ENCODE measurements at regions not wholly inside any gene's neighbourhood (a gene's known extent, or its start where the extent isn't known, plus 50 kb on each side); places are given as distances from the start of the nearest gene placed in this dataset.

DNA sequence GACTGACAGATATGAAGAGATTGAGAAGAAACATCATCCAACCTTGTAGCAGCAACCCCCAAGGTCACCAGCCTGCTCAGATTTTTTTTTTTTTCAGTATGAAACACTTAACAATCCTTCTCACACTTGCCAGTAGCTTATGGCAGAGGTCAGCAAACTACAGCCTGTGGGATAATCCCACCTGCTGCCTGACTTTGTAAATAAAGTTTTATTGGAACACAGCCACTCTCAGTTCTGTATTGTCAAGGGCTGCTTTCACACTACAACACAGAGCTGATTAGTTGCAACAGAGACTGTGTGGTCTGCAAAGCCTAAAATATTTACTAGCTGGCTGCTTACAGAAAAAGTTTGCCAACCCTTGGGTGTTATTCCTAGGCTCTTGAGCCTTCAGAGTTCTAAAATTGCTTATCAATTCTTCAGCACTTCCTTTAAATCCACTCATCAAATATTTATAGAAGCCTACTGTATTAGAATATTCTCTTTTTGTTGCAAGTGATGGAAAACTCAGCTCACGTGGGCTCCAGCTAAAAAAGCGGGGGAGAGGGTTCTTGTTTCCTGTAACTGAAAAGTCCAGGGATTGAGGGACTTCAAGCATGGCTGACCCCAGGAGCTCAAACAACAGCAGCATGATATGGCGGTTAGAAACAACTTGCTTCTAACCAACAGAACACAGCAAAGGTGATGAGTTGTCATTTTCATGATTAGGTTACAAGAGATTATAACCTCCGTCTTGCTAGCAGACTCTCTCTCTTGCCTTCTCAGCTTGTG, 246.1 kb downstream of the SHQ1 start:
- no peak overlapping the region for H3K4me3 ChIP-seq
- no peak overlapping the region for H2AFZ ChIP-seq (replicated peaks)
- H3K36me3 ChIP-seq = no peaks in the 10 kb centered on the region
- no peak for TF ChIP-seq EZH2phosphoT487 (IDR thresholded peaks at IDR 0.05)
- Mint-ChIP-seq H3K4me3 (no peak overlapping the region), H3K36me3 (no peaks in the 10 kb centered on the region), H3K27ac (no peak overlapping the region), H3K4me1 (peaks cover 56% of the 10 kb centered on the region), H3K9me3 (no peaks in the 10 kb centered on the region), H3K27me3 (ENCODE audit: insufficient read depth, low read depth) (peaks cover 29% of the 10 kb centered on the region)
- H3K9ac ChIP-seq = no peak overlapping the region
- H3F3A ChIP-seq (ENCODE audit: low read depth) = peaks cover 42% of the 10 kb centered on the region
- no peak overlapping the region for H3K4me2 ChIP-seq
- H3K9me3 ChIP-seq (ENCODE audit: low read depth) = no peaks in the 10 kb centered on the region
- no peak overlapping the region for H3K27ac ChIP-seq
- H3K79me2 ChIP-seq (ENCODE audit: low read depth) = no peaks in the 10 kb centered on the region
- H4K20me1 ChIP-seq (ENCODE audit: low read depth) = no peaks in the 10 kb centered on the region
- H3K27me3 ChIP-seq = no peaks in the 10 kb centered on the region
- peaks cover 39% of the 10 kb centered on the region for H3K4me1 ChIP-seq
- no peak for DNase-seq (ENCODE audit: low spot score)

DNA sequence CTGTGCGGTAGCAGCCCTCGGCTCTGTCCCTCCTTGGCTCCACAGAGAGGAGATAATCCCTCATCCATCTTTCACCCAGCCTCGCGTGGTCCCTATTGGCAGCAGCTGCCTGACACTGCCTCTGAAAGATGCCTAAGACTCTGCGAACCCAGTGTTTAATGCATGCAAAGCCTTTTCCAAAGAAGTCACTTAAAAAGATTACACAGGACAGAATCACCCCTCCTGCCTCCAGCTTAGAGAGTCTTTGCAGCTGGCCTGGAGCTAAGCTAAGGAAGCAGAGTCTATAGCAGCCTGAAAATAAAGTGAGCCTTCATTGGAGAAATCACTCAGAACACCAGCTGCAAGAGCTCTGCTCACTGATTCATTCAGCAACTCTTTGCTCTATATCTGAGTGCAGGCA, 247.2 kb downstream of the SHQ1 start:
- peaks cover 40% of the 10 kb centered on the region for H3K27me3 Mint-ChIP-seq (ENCODE audit: insufficient read depth, low read depth)
- H3K27ac ChIP-seq = peak overlapping the region; percentile 53

DNA sequence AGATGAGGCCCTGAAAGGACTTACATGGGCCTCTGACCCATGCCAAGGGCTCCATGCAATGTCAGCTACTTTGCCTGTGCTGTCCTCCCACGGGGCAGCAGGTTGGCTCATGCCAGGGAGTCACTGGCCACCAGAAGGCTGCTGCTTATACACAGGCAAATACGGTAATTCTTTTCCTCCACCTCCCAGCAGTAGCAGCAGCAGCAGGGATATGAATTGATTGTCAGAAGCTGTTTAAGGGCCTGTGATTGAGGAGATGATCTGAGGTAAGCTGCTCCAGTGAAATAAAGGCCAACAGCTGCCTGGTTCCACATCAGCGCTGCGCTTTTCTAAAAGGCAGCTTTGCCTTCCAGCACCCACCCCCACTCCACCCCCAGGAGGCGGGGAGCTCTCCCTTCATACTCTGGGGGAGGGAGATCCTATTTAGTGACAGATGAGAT, 250.5 kb downstream of the SHQ1 start:
- Histone ChIP-seq H3K4me2 (peak overlapping the region; percentile 71), H4K20me1 (ENCODE audit: low read depth) (no peaks in the 10 kb centered on the region), H3K4me1 (peaks cover 66% of the 10 kb centered on the region), H3K9ac (no peak overlapping the region), H3K9me3 (ENCODE audit: low read depth) (no peaks in the 10 kb centered on the region), H3F3A (ENCODE audit: low read depth) (peaks cover 43% of the 10 kb centered on the region), H3K27ac (no peak overlapping the region), H3K27me3 (peaks cover 5% of the 10 kb centered on the region), H3K36me3 (no peaks in the 10 kb centered on the region), H2AFZ (replicated peaks) (no peak overlapping the region), H3K79me2 (ENCODE audit: low read depth) (no peaks in the 10 kb centered on the region), H3K4me3 (peak overlapping the region; percentile 6)
- Mint-ChIP-seq H3K4me1 (peaks cover 67% of the 10 kb centered on the region), H3K36me3 (no peaks in the 10 kb centered on the region), H3K4me3 (peak overlapping the region; percentile 49), H3K27ac (no peak overlapping the region), H3K9me3 (no peaks in the 10 kb centered on the region), H3K27me3 (ENCODE audit: insufficient read depth, low read depth) (peaks cover 57% of the 10 kb centered on the region)
- peak; percentile 56 for DNase-seq (ENCODE audit: low spot score)
- TF ChIP-seq, protein P1, sequence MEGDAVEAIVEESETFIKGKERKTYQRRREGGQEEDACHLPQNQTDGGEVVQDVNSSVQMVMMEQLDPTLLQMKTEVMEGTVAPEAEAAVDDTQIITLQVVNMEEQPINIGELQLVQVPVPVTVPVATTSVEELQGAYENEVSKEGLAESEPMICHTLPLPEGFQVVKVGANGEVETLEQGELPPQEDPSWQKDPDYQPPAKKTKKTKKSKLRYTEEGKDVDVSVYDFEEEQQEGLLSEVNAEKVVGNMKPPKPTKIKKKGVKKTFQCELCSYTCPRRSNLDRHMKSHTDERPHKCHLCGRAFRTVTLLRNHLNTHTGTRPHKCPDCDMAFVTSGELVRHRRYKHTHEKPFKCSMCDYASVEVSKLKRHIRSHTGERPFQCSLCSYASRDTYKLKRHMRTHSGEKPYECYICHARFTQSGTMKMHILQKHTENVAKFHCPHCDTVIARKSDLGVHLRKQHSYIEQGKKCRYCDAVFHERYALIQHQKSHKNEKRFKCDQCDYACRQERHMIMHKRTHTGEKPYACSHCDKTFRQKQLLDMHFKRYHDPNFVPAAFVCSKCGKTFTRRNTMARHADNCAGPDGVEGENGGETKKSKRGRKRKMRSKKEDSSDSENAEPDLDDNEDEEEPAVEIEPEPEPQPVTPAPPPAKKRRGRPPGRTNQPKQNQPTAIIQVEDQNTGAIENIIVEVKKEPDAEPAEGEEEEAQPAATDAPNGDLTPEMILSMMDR (IDR thresholded peaks at IDR 0.05) = no peak
- TF ChIP-seq EZH2 (IDR thresholded peaks at IDR 0.05) (no peak), EZH2phosphoT487 (IDR thresholded peaks at IDR 0.05) (no peak)

More for the DNA sequence above, 247.2 kb downstream of the SHQ1 start:
- Histone ChIP-seq H3K4me2 (peak overlapping the region; percentile 43), H3K79me2 (ENCODE audit: low read depth) (no peaks in the 10 kb centered on the region), H2AFZ (replicated peaks) (no peak overlapping the region), H3F3A (ENCODE audit: low read depth) (peaks cover 43% of the 10 kb centered on the region), H3K4me3 (no peak overlapping the region), H3K27me3 (no peaks in the 10 kb centered on the region), H3K9me3 (ENCODE audit: low read depth) (no peaks in the 10 kb centered on the region), H3K36me3 (no peaks in the 10 kb centered on the region), H4K20me1 (ENCODE audit: low read depth) (no peaks in the 10 kb centered on the region), H3K9ac (no peak overlapping the region), H3K4me1 (peaks cover 50% of the 10 kb centered on the region)
- Mint-ChIP-seq H3K4me1 (peaks cover 62% of the 10 kb centered on the region), H3K27ac (no peak overlapping the region), H3K4me3 (no peak overlapping the region), H3K9me3 (no peaks in the 10 kb centered on the region), H3K36me3 (no peaks in the 10 kb centered on the region)
- peak; percentile 89 for DNase-seq (ENCODE audit: low spot score)
- TF ChIP-seq EZH2 (IDR thresholded peaks at IDR 0.05) = no peak
- TF ChIP-seq, protein P1 (IDR thresholded peaks at IDR 0.05) = no peak
- TF ChIP-seq EZH2phosphoT487 (IDR thresholded peaks at IDR 0.05) = no peak

DNA sequence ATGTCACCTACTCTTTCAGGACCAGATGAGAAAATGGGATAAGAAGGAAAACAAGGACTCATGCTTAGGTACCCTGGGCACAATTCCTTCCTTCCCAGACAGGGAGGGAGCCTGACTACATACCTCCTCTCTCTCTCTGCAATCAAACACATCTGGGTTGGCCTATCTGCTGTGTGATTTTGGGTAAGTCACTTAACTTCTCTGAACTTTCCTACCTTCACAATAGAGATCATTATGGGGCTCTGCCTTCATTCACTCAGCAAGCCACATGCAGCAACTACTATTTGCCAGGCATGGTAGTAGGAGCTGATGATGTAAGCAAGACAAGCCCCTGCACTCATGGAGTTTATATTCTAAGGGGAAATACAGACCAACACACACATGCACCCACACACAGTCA, 251.2 kb downstream of the SHQ1 start:
- H3K27me3 Mint-ChIP-seq (ENCODE audit: insufficient read depth, low read depth) = peaks cover 60% of the 10 kb centered on the region
- H3K27ac ChIP-seq = no peak overlapping the region

More for the DNA sequence above, 251.2 kb downstream of the SHQ1 start:
- peak overlapping the region; percentile 0 for H3K4me3 Mint-ChIP-seq
- H3K9me3 Mint-ChIP-seq = no peaks in the 10 kb centered on the region
- Histone ChIP-seq H2AFZ (replicated peaks) (no peak overlapping the region), H3K9me3 (ENCODE audit: low read depth) (no peaks in the 10 kb centered on the region), H3K9ac (no peak overlapping the region), H3K27me3 (peaks cover 5% of the 10 kb centered on the region), H3K4me1 (peaks cover 69% of the 10 kb centered on the region), H3K4me2 (peak overlapping the region; percentile 71), H3K36me3 (no peaks in the 10 kb centered on the region), H3F3A (ENCODE audit: low read depth) (peaks cover 46% of the 10 kb centered on the region), H3K4me3 (no peak overlapping the region), H4K20me1 (ENCODE audit: low read depth) (peaks cover 2% of the 10 kb centered on the region), H3K79me2 (ENCODE audit: low read depth) (no peaks in the 10 kb centered on the region)
- no peak overlapping the region for H3K27ac Mint-ChIP-seq
- peaks cover 70% of the 10 kb centered on the region for H3K4me1 Mint-ChIP-seq
- DNase-seq (ENCODE audit: low spot score) = no peak
- no peaks in the 10 kb centered on the region for H3K36me3 Mint-ChIP-seq
- TF ChIP-seq EZH2 (IDR thresholded peaks at IDR 0.05) (no peak), EZH2phosphoT487 (IDR thresholded peaks at IDR 0.05) (no peak)
- TF ChIP-seq, protein P1 (IDR thresholded peaks at IDR 0.05) = no peak
